PC-9 (cell line): ENCODE measurements at regions not wholly inside any gene's neighbourhood (a gene's known extent, or its start where the extent isn't known, plus 50 kb on each side); places are given as distances from the start of the nearest gene placed in this dataset.

Experiments used
- CTCF ChIP-seq: fragments of 200-600 bp; sonication (generic); conservative IDR thresholded peaks from 2 replicates; pipeline ENCODE4 v1.6.1; 2017; ENCODE audit warnings: mixed run types, antibody characterized with exemption, mild to moderate bottlenecking, moderate library complexity
- EZH2 ChIP-seq: fragments of 200-600 bp; sonication (generic); IDR thresholded peaks from 2 replicates; pipeline ENCODE4 v1.8.0; 2017; ENCODE audit warnings: antibody characterized with exemption, low read depth

- TF ChIP-seq CTCF = no peak
- no peak for TF ChIP-seq EZH2
Measured at GRCh38 chr18:30618567-30618966, 424.0 kb downstream of the DSC3 start.
